M059J (cell line): ENCODE measurements at regions not wholly inside any gene's neighbourhood (a gene's known extent, or its start where the extent isn't known, plus 50 kb on each side); places are given as distances from the start of the nearest gene placed in this dataset.
"Not testable (repeated sequence)": the region's sequence is repeated elsewhere in the genome, so short reads cannot be mapped to it uniquely, and the experiment has no call there.

Experiments
- DNase-seq: peaks from one replicate; pipeline ENCODE4 v3.0.0-alpha.2; 2012; ENCODE audit warnings: low read depth

DNA sequence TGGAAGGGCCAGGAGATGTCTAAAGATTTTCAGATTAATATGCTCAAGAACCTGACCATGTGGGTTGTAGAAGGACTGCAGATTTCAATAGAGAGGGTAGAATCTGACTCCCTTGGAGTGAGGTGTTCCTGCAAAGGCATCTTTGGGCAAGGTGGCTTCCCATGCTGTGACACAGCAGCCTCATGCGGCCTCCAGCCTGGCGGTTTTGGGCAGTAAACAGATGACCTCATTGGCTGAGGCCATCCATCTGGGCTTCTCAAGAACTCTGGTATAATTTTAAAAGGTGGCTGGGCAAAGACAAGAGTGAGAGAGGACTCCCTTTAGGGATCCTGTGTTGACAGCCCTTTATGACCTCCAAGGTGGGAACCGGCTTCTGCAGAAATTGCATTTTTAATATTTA is 90.3 kb upstream of the ERCC6L2 start:
- peak; percentile 82 for DNase-seq

DNA sequence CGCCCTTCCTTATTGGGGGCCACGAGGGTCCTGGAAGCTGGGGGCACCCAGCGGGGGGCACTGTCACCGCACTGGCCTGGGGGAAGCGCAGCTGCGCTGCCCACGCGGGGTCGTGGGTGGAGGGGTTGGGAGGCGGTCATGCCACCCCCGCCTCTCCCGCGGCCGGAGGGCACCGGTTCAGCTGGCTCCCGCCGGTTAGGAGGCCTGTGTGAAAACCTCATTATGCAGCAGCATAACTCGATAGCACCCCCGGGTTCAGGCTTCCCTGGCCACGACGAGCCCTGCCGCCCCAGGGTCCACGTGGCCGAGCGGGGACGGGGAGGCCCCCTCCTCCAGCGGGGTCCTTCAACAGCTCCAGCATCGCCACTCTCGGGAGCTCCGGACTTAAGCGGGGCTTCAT is 91.2 kb upstream of the ERCC6L2 start:
- DNase-seq = no peak

DNA sequence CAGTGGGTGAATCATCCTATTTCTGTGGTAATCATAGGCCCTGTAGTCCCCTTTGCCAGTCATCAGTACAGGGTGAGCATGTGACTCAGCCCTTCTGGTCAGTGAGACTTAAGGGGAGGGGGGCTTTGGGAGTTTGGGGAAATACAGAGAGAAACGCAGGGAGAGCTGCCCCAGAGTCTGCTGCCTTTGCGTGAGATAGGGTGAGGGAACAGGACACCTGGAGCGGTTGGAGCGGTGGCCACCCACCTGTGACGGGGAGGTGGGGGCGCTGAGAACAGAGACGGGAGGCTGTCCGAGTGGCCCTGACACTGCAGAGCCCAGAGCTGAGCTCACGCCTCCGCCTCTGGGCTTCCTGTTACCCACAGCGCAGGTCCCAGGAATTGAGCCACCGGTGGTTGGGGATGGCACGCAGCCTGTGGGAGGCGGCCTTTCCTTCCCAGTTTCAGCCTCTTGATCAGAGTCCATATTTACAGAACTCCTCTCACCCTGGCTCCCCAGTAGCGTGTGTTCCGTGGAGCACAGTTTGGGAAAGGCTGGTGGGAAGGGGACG is 92.0 kb upstream of the ERCC6L2 start:
- peak; percentile 94 for DNase-seq

DNA sequence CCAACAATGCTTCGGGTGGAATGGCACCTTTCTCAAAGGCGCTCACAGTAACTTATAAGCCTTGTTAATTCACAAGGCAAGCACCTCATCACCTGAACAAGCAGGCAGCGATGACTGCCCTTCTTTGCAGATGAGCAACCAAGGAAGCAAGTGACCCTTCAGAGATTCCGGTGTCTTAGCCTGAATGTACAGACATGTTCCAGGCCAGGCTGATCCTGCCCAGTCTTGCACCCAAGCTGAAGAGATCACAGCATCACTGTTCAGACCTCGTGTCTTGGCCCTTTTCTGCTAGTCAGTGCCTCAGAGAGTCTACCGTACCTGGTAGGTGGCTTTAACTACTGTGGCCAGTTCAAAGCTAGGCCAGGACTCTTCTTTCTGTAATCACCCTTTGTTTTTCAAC is 94.7 kb upstream of the ERCC6L2 start:
- DNase-seq = no peak

DNA sequence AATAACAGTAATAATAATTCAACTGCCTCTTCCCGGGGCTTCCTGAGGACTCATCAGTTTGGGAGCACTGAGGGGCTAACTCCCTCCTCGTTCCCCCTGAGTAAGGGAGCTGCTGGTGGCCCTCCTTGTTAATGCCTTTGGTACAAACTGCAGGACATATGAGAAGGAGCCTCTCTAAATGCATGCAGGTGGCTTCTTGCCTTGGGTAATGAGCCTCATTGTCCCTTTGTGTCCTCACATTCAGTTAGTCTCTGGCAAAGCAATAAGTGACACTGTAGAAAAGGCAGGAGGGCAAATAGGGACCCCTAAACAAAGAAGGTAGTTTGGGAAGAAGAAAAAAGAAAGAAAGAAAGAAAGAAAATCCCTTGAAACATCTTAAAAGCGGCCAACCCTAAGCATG is 95.4 kb upstream of the ERCC6L2 start:
- DNase-seq = no peak

DNA sequence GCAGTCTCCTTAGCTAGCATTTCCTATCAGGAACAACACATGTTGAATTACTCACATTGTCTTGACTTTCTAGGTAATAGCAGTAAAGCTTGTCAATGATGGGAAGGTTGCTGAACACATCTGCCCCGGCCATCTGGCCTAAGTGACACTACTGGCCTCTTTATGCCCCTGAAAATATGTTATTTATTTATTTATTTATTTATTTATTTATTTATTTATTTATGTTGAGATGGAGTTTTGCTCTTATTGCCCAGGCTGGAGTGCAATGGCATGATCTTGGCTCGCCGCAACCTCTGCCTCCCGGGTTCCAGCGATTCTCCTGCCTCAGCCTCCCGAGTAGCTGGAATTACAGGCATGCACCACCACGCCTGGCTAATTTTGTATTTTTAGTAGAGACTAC is 95.9 kb upstream of the ERCC6L2 start:
- not testable (repeated sequence) for DNase-seq

DNA sequence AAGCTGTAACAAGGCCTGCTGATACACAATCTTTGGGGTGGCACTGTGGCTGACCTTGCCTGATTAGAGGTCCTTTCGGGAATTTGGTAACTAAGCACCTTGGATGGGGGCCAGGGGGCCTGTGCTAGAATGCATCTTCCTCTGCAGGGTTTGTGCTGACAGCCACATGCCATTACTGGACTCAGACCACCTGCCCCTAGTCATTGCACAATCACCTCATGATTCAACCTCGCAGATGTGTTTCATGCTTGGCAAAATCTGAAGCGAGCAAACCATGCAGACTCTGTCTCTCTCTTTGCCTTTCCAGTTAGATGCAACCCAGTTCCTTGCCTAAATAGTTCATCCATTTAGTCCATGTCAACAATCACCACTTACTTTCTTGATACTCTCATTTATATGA is 96.5 kb upstream of the ERCC6L2 start:
- DNase-seq = peak; percentile 84

DNA sequence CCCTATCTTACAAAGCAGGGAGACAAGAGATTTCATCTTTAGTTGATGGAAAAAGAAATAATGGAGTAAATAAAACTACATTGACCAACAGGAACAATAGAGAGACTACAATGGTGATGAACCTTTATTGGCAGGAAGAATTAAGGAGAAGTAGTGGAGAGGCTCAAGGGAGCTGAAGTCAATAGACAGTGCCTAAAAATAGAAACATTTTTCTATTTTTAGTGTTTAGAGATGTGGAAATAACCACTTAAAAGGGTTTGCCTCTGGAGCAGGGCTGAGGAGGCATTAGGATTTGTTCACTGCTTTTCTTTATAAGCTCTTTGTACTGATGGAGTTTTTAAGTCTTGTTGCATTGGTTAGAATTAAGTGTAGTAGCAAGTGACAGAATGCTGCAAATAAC is 98.4 kb upstream of the ERCC6L2 start:
- DNase-seq = no peak

DNA sequence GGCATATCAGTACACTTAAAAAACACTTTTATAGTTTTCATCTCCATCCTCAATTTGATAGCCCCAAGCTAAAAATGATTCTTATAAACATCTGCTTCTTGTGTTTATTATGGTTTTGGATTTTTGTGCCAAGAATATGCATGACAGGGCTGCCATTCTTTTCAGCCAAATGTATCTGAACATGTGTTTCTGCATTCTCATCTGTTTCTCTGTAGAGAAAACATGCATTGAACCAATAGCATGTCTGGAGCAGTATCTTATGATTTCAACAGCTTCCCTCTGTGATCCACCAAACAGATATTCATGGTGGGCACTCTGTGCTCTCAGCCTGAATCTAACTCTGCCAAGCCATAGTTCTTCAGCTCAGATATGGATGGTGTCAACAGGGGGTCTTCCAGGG is 99.3 kb upstream of the ERCC6L2 start:
- no peak for DNase-seq

DNA sequence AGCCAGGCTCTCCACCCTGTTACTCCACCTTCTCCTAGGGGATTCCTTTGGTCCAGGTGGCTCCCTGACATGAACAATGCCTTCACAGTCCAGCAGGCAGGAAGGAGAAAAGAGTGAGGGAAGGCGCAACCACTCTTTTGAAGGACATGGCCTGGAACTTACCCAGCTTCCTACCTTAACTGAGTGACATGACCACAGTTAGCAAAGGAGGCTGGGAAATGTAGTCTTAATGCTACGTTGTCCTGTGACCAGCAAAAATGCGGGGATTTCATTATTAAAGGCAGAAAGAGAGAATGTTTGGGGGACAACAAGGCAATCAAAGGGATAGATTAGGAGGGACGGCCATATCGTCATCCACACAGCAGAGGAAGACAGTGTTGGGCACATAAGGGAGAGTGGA is 100.3 kb upstream of the ERCC6L2 start:
- no peak for DNase-seq

DNA sequence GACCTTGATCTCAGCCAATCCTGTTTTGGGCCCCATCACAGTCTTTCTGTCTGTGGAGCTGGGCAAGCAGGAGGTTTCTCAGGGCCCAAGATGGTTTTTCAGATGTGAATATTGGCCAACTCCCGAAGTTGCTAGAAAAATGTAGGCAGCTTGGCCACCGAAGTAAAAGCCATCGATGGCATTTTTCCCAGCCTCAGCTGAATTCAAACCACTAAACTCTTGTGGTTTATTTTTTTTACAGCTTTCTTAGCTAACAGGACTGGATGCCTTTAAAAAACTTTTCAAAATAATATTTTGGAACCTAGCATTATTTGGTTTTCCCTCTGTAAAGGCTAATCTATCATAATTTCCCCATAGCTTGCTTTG is 102.5 kb upstream of the ERCC6L2 start:
- peak; percentile 75 for DNase-seq

DNA sequence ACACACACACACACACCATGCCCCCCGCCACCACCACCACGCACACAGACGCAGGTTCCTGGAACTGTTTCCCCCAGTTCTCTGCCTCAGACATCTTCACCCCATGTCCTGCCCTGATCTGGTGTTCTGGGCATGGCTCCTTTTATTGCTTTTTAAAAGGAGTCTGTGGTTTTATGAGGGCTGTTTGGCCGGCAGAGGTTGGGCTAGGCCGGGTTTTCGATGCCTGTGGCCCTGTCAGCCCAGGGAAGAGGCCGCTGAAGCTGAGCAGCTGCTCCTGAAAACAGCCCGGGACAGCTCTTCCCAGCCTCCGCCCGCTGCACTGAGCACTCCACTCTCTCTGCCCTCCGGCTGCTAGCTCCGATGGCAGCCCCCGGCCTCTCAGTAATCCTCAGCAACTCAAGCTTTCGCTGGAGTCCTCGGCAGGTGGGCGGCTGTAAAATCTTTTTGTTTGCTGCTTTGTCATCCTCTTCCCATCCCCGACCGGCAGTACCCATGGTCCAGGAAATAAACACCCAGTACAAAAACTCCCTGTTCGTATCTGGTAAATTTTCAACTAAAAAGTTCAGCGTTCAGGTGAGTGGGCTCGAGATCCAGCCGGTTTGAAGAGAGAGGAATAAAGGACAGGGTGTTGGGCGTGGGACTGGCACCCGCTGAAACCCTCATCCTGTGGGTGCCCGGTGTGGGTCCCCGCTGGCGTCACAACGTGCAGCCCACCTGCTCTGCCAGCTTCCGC is 103.0 kb upstream of the ERCC6L2 start:
- DNase-seq = peak; percentile 82

DNA sequence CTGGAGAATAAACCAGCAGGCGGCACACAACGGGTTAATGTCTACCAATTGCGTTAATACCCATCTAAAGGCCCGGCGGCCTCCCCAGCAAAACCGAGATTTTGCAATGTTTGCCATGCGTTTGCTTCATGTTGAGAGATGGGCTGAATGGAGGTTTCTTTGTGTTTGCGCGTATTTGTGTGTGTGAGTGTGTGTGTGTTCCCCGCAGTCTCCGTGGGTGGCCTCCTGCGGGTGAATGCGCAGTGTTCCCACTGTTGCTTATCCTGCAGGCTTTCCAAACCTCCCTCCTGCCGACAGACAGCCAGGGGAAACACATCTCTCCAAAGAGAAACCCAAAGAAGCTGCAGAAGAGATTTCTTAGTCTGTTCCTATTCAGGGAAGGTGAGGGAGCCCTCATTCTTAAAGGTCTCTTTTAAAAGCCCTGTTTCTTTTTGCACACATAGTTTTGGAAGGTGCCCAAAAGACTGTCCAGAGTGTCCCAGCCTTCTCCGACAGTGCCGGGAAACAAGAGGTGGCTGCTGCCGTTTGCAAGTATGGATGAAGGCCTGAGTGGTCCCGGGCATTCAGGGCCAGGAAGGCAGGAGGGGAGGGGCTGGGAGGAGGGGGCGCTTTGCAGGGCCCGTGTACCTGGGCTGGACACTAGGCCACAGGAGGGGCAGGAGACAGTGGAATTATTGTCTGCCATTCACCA is 103.8 kb upstream of the ERCC6L2 start:
- DNase-seq = no peak

DNA sequence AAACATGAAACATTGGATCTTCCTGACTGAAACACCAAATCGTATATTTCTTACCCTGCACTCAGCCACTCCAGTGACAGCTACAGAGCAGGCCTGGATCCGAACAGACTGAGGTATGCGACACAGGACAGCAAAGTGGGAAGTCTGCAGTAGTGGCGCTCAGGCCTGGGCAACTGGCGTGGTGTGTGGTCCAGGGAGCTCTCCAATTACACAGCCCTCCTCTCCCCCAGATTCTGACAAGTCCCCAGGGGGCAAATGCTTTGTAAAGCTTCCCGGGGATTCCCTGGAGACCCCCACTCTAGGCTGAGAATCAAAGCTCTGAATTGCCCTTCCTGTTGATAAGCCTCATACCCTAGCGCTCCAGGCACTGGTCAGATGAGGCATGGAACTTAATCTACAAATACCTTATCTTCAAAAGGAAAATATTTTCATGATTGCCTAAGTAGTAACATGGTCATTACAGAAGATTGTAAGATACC is 104.8 kb upstream of the ERCC6L2 start:
- no peak for DNase-seq

DNA sequence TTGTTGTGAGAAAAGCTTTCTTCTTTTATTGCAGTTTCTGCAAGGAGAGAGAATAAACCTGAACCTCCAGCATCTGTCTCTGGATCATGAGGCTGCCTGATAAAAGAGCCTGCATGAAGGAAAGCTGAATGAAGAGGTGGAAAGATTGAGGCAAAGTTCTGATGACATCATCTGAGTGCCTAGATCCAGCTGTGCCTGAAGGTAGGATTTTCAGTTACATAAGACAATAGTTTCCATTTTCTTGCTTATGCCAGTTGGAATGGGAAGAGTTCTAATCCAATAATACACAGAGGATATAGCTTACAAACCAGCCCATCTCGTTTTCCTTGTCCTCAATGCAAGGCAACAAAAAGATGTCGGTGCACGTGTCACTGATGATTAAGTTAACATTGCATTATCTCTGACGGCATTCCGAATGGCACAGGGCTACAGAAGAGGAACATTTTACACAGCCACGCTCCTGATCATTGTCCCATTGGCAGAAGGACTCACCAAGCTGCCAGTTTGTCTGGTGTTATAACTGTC is 105.5 kb upstream of the ERCC6L2 start:
- DNase-seq = no peak

DNA sequence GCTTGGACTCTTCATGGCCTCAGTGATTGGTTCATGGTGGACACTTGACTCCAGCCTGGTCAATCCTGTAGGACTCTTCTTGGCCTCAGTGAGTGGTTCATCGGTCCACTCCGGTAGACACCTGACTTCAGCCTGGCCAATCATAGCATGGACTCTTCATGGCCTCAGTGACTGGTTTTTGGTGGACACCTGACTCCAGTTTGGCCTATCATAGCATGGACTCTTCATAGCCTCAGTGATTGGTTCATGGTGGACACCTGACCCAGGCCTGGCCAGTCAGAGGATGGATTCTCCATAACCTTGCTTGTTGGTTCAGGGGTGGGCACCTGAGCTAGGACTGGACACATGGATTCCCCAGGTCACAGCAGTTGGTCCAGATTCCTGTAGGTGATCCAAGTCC is 106.0 kb upstream of the ERCC6L2 start:
- no peak for DNase-seq

DNA sequence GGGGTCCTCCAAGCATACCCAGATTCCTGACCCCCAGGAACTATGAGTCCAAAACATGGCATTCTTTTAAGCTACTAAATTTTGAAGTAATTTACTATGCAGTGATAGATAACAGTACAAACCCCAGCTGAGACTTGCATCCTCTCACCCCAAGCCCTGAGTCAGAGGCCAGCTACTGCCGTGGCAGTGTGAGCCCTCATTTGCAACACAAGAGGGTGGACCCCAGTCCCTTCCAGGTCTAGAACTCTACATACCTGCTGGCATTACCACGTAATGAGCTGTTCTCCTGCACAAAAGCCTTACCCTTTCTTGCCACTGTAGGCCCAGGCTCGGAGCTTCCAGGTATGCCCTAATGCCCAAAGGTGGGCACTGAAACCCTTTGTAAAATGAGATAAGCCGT is 108.6 kb upstream of the ERCC6L2 start:
- DNase-seq = no peak

DNA sequence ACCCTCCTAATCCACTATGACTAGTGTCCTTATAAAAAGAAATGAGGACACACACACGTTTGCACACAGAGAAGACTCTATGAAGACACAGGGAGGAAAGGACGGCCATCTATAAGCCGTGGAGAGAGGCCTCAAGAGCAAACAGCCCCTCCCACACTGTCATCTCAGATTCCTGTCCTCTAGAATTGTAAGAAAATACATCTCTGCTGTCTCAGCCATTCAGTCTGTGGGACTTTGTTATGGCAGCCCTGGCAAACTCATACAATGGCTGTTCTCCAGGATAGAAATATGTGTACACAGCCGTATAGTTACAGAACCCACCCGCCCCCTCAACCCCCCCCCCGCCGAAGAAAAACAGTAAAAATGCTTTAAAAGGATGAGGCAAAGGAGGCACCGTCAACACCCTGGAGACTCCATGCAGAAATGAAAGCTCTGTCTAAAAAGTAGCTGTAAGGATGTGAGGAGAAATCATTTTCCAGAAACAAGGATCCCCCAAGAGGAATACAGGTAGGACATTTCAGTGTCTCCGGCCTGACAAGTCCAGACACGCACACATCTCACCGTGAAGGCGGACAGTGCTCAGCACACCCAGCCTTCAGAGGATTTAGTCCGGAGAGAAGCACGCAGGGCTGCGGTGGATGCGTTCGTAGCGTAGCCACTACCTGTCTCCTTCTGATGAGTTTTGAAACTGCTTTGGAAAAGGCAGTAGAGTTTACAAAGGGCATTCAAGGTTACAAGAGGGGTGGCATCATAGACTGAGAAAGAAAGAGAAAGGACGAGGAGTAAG is 110.8 kb upstream of the ERCC6L2 start:
- DNase-seq = no peak

DNA sequence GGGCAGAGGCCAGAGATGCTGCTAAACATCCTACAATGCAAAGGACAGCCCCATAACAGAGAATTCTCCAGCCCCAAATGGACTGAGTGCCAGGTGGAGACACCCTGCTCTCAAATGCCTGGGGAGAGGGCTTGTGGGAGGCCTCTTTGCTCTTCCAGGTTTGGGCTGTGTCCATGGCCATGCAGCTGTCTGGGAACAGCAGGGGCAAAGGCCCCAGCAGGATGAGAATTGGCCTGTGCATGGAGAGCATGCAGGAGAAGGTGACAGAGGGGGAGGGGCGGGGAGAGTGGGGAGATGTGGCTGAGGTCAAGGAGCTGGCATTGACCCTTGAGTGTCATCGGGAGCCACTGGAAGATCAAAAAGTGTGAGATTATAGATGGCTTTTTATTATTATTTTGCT is 111.5 kb upstream of the ERCC6L2 start:
- no peak for DNase-seq

DNA sequence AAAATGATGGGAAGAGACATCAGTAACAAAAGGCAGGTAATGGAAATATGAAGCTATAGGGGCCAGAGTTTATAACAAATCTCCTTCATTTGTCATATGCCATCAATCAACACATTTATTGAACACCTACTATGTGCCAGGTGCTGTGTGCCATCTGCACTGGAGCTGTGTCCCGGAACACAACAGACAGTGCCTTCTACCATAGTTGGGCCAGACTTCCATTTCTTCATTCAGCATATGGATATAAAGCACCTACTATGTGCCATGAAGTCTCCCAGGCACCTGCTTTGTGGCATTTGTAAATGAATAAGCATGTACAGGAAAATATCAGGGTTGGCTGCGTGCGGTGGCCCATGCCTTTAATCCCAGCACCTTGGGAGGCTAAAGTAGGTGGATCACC is 112.5 kb upstream of the ERCC6L2 start:
- no peak for DNase-seq

DNA sequence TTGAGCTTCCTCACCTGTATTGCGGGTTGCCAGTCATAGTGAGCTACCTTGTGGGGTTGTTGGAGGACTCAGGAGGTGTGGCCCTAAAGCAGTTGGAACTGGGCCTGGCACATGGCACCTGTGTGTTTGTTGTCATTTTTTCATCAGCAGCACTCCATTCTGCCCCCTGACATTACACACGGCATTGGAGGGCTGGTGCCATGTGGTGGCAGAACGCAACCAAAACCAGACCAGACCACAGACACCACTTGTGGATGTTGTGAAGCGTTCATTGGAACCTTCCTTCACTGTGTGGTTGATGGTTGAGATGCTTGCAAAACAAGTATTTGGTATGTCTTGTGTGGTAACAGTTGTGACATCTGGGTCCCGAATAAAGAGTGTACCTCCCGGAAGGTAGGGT is 113.2 kb upstream of the ERCC6L2 start:
- DNase-seq = no peak

DNA sequence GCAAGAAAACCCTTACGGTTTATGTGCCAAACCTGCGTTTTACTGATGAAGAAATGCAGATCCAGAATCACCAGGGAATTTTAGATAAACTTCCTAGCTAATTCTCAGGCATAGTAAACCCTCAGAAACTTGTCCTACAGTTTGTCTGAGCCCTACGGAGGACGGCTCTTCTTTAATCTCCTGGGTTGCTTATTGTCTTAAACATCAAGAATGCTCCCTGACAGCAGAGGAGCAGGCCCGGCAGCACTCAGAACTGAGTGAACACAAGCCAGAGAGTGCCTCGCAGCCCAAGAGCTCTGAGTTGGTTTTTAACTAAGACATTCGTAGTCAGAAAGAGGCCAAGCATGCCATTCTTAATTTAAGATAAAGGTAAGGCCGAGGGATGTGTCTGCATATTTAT is 114.7 kb upstream of the ERCC6L2 start:
- no peak for DNase-seq
